Activated T-helper 17 cell treated with anti-CD3 and anti-CD28 coated beads, Interleukin-2, amount 50 U/mL, for 72 hours (primary cell): ENCODE measurements at regions not wholly inside any gene's neighbourhood (a gene's known extent, or its start where the extent isn't known, plus 50 kb on each side); places are given as distances from the start of the nearest gene placed in this dataset.

Experiments used
- ATAC-seq: fragments of 150-1000 bp; cut with Tn5 transposase; replicated peaks from 2 replicates; pipeline ENCODE4 v1.10.0; 2021; ENCODE audit warnings: mild to moderate bottlenecking, moderate library complexity
- H3K27ac Mint-ChIP-seq: one replicate; pipeline ENCODE4 v1.8.0; 2022; ENCODE audit warnings: mixed read lengths
- H3K27me3 Mint-ChIP-seq: one replicate; pipeline ENCODE4 v1.8.0; 2022; ENCODE audit warnings: mixed read lengths
- H3K36me3 Mint-ChIP-seq: one replicate; pipeline ENCODE4 v1.8.0; 2022; ENCODE audit warnings: low read depth, mild to moderate bottlenecking, mixed read lengths
- H3K4me1 Mint-ChIP-seq: one replicate; pipeline ENCODE4 v1.8.0; 2022; ENCODE audit warnings: mixed read lengths
- H3K4me3 Mint-ChIP-seq: one replicate; pipeline ENCODE4 v1.8.0; 2022; ENCODE audit warnings: mild to moderate bottlenecking, mixed read lengths
- H3K9me3 Mint-ChIP-seq: one replicate; pipeline ENCODE4 v1.8.0; 2022; ENCODE audit warnings: mixed read lengths

- H3K27me3 Mint-ChIP-seq: no peaks in the 10 kb centered on the region
- no peaks in the 10 kb centered on the region for H3K36me3 Mint-ChIP-seq
- no peaks in the 10 kb centered on the region for H3K4me1 Mint-ChIP-seq
- H3K27ac Mint-ChIP-seq: no peak overlapping the region
- peaks cover 10% of the 10 kb centered on the region for H3K9me3 Mint-ChIP-seq
- no peak for ATAC-seq
- H3K4me3 Mint-ChIP-seq: no peak overlapping the region
Measured at GRCh38 chr2:81747481-81748070, 1443.0 kb upstream of the LRRTM1 start.

- no peaks in the 10 kb centered on the region for H3K36me3 Mint-ChIP-seq
- peaks cover 12% of the 10 kb centered on the region for H3K9me3 Mint-ChIP-seq
- no peak for ATAC-seq
- H3K4me1 Mint-ChIP-seq: no peaks in the 10 kb centered on the region
- no peaks in the 10 kb centered on the region for H3K27me3 Mint-ChIP-seq
- H3K4me3 Mint-ChIP-seq: no peak overlapping the region
- H3K27ac Mint-ChIP-seq: no peak overlapping the region
Measured at GRCh38 chr2:81739966-81740365, 1435.4 kb upstream of the LRRTM1 start.

GRCh38 chr2:81734981-81735380, 1430.4 kb upstream of the LRRTM1 start:
- Mint-ChIP-seq H3K27me3 (no peaks in the 10 kb centered on the region), H3K4me1 (no peaks in the 10 kb centered on the region), H3K27ac (no peak overlapping the region), H3K9me3 (peaks cover 22% of the 10 kb centered on the region), H3K36me3 (no peaks in the 10 kb centered on the region), H3K4me3 (no peak overlapping the region)
- no peak for ATAC-seq

DNA sequence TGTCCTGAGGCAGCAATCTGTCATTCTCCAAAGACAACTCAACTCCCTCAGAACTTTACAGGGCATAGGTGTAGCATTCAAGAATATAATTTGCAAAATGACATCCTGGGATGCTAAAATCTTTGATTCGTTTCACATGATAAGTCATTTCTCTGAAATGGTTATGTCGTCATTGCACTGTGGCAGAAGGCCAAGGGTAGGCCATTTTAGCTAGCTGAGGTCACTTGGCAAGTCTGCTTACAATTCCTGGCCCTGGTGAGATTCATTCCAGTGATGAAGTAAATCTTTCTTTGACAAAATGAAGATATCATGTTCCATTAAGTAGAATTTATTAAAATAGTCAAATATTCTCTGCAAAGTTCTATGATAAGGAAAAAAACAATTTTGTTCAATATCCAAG, 1410.3 kb upstream of the LRRTM1 start:
- no peaks in the 10 kb centered on the region for H3K27me3 Mint-ChIP-seq
- H3K36me3 Mint-ChIP-seq: no peaks in the 10 kb centered on the region
- H3K4me1 Mint-ChIP-seq: no peaks in the 10 kb centered on the region
- no peak for ATAC-seq
- H3K9me3 Mint-ChIP-seq: peaks cover 21% of the 10 kb centered on the region
- no peak overlapping the region for H3K4me3 Mint-ChIP-seq
- no peak overlapping the region for H3K27ac Mint-ChIP-seq

DNA sequence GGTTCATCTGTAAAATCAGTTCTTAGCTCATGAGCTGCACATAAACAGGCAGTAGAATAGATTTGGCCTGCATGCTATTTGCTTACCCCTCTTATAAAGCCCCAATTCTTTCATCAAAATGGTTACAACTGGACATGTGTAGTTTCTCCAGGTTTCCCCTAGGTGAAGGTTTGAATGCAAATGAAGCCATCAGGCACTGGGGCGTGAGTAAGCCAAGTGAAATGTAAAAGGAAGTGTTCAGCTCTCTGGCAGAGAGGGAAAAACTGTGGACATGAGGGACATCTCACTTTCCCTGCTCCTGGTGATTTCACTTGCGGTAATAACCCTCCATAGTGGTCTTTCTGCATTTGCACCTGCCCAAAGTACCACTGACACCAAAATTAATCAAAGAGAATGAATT, 1402.3 kb upstream of the LRRTM1 start:
- H3K4me3 Mint-ChIP-seq: no peak overlapping the region
- H3K36me3 Mint-ChIP-seq: no peaks in the 10 kb centered on the region
- H3K27ac Mint-ChIP-seq: no peak overlapping the region
- ATAC-seq: no peak
- H3K9me3 Mint-ChIP-seq: peaks cover 13% of the 10 kb centered on the region
- H3K4me1 Mint-ChIP-seq: no peaks in the 10 kb centered on the region
- no peaks in the 10 kb centered on the region for H3K27me3 Mint-ChIP-seq

- no peaks in the 10 kb centered on the region for H3K27me3 Mint-ChIP-seq
- no peak overlapping the region for H3K4me3 Mint-ChIP-seq
- H3K27ac Mint-ChIP-seq: no peak overlapping the region
- H3K9me3 Mint-ChIP-seq: peaks cover 10% of the 10 kb centered on the region
- no peak for ATAC-seq
- no peaks in the 10 kb centered on the region for H3K4me1 Mint-ChIP-seq
- no peaks in the 10 kb centered on the region for H3K36me3 Mint-ChIP-seq
Measured at GRCh38 chr2:81703831-81704230, 1399.3 kb upstream of the LRRTM1 start.

DNA sequence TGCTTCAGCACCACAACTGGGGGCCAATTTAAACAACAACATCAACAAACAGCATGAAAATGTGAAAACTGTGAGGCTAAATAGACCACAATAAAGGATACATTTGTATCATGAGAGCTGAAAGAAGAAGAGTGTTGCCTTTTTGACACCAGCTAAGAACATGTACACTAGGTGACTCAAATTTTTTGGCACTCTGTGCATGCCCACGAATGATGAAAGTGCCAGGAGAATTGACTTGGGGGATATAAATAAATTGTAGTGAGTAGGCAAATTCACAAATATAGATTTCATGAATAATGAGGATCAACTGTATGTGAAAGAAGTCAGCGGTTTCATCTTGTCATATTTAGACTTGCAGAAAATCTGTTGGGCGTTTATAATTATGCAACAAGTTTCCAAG, 1388.0 kb upstream of the LRRTM1 start:
- no peaks in the 10 kb centered on the region for H3K27me3 Mint-ChIP-seq
- H3K9me3 Mint-ChIP-seq: peaks cover 31% of the 10 kb centered on the region
- ATAC-seq: no peak
- H3K4me1 Mint-ChIP-seq: no peaks in the 10 kb centered on the region
- H3K27ac Mint-ChIP-seq: no peak overlapping the region
- no peaks in the 10 kb centered on the region for H3K36me3 Mint-ChIP-seq
- no peak overlapping the region for H3K4me3 Mint-ChIP-seq

DNA sequence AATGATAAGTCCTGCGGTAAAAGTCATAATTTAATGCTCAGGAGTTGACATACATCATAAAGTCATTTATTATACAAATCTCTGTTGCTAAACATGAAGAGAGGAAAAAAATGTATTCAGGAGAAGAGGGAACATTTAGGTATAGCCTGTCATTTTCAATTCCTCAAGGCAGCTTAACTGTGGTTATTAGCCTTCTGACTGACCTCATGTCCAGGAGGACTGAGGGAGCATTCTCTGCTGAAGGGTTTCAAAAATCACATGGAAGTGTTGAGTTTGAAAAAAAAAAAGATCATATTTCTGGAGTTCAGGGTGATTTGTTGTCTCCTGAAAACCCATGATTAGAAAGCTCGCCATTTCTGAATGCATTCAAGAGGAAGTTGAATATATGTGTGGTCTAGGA, 1371.1 kb upstream of the LRRTM1 start:
- Mint-ChIP-seq H3K36me3 (no peaks in the 10 kb centered on the region), H3K27ac (no peak overlapping the region), H3K4me1 (no peaks in the 10 kb centered on the region), H3K27me3 (no peaks in the 10 kb centered on the region), H3K9me3 (peaks cover 9% of the 10 kb centered on the region), H3K4me3 (no peak overlapping the region)
- no peak for ATAC-seq

GRCh38 chr2:81672923-81673322, 1368.4 kb upstream of the LRRTM1 start:
- Mint-ChIP-seq H3K27ac (no peak overlapping the region), H3K4me3 (no peak overlapping the region), H3K4me1 (no peaks in the 10 kb centered on the region), H3K9me3 (no peaks in the 10 kb centered on the region), H3K36me3 (no peaks in the 10 kb centered on the region), H3K27me3 (no peaks in the 10 kb centered on the region)
- ATAC-seq: no peak

DNA sequence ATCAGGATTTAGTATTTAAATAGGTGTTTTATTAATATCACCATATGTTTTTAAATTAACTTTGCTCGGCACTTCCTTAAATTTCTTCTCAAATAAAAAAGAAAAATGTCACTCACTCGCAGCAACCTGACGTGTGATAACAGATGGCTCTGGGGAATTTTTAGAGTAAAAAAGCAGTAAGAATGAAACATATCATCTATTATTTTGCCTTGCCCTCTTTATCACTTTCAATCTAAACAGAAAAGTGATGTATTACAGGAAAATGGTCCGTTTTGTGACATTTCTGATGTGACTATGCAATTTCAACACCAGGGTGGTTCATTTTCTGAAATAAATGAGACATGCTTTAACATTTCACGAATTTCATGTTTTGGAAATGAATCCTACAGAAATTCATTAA, 1368.0 kb upstream of the LRRTM1 start:
- H3K9me3 Mint-ChIP-seq: no peaks in the 10 kb centered on the region
- no peaks in the 10 kb centered on the region for H3K27me3 Mint-ChIP-seq
- no peak for ATAC-seq
- H3K4me3 Mint-ChIP-seq: no peak overlapping the region
- H3K4me1 Mint-ChIP-seq: no peaks in the 10 kb centered on the region
- no peak overlapping the region for H3K27ac Mint-ChIP-seq
- no peaks in the 10 kb centered on the region for H3K36me3 Mint-ChIP-seq

DNA sequence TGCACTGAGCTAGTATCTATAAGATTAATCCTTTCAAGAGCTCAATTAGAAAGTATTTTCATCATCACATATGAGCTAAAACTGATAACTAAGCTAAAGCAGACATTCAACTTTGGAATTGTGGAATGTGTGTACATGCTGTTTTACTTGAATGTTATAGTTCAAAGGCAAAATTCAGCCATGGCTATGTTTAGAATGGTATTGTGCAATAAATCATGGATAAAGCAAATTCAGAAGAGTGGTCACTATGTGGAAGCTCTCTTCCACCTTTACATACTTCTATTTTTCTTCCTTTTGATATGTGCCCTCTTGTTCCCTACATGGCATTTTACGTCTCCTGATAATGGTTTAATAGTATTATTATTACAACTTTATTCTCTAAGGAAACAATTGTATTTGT, 1366.3 kb upstream of the LRRTM1 start:
- Mint-ChIP-seq H3K4me3 (no peak overlapping the region), H3K36me3 (no peaks in the 10 kb centered on the region), H3K9me3 (no peaks in the 10 kb centered on the region), H3K4me1 (no peaks in the 10 kb centered on the region), H3K27ac (no peak overlapping the region), H3K27me3 (no peaks in the 10 kb centered on the region)
- ATAC-seq: no peak

- H3K36me3 Mint-ChIP-seq: no peaks in the 10 kb centered on the region
- no peak for ATAC-seq
- peaks cover 23% of the 10 kb centered on the region for H3K9me3 Mint-ChIP-seq
- H3K4me1 Mint-ChIP-seq: no peaks in the 10 kb centered on the region
- no peaks in the 10 kb centered on the region for H3K27me3 Mint-ChIP-seq
- H3K27ac Mint-ChIP-seq: no peak overlapping the region
- H3K4me3 Mint-ChIP-seq: no peak overlapping the region
Measured at GRCh38 chr2:81661081-81661480, 1356.5 kb upstream of the LRRTM1 start.

DNA sequence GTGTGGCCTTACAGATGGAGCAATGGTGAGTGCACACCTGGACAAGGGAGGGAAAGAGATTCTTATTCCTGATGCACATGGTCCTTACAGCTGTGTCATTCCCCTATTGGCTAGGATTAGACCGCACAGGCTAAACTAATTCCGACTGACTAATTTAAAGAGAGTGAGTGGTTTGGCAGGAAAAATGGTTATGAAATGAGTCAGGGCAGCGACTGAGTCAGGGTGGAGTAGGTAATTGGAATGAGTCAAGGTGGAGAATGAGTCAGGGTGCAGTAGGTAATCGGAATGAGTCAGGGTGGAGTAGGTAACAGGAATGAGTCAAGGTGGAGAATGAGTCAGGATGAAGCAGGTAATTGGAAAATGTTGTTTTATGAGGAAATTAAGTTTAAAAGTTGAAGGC, 1353.7 kb upstream of the LRRTM1 start:
- Mint-ChIP-seq H3K36me3 (no peaks in the 10 kb centered on the region), H3K27me3 (no peaks in the 10 kb centered on the region), H3K4me1 (no peaks in the 10 kb centered on the region), H3K9me3 (peaks cover 26% of the 10 kb centered on the region), H3K27ac (peak overlapping the region; percentile 49), H3K4me3 (no peak overlapping the region)
- peak; percentile 60 for ATAC-seq

DNA sequence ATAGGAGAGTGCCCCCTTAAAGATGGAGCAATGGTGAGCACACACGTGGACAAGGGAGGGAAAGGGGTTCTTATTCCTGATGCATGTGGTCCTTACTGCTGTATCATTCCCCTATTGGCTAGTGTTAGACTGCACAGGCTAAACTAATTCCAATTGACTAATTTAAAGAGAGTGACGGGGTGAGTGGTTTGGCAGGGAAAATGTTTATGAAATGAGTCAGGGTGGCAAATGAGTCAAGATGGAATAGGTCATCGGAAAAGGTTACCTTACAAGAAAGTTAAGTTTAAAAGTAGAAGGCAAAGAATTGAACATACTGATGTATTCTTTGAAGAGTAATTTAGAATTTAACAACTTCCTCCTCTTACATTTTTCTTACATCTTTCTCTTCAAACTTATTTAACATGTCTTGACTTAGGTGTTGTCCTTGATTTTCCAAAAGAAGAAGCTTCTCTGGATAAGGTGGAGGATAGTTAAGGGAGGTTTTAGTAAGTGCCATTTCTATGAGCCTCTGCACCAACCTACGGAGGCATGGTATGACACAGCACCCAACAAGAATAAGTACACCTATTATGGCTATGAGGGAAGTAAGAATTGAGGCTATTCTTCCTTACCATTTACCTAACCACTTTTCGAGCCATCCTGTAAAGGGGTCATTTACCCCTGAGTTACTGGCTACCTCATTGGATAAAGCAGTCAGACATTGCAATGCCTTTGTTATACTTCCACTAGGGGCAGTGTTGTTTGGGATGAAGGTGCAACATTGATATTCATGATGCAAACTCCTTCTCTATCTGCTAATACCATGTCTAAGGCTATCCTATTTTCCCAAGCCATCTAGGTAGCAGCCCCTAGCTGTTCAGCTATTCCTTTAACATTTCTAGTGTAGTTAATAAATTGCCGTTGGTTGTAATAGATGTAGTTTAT, 1345.8 kb upstream of the LRRTM1 start:
- H3K4me3 Mint-ChIP-seq: no peak overlapping the region
- no peak for ATAC-seq
- no peaks in the 10 kb centered on the region for H3K4me1 Mint-ChIP-seq
- H3K27ac Mint-ChIP-seq: no peak overlapping the region
- no peaks in the 10 kb centered on the region for H3K27me3 Mint-ChIP-seq
- peaks cover 24% of the 10 kb centered on the region for H3K9me3 Mint-ChIP-seq
- H3K36me3 Mint-ChIP-seq: no peaks in the 10 kb centered on the region

- no peaks in the 10 kb centered on the region for H3K27me3 Mint-ChIP-seq
- H3K27ac Mint-ChIP-seq: no peak overlapping the region
- H3K36me3 Mint-ChIP-seq: no peaks in the 10 kb centered on the region
- H3K4me1 Mint-ChIP-seq: no peaks in the 10 kb centered on the region
- H3K9me3 Mint-ChIP-seq: peaks cover 23% of the 10 kb centered on the region
- H3K4me3 Mint-ChIP-seq: no peak overlapping the region
- ATAC-seq: no peak
Measured at GRCh38 chr2:81648806-81649205, 1344.3 kb upstream of the LRRTM1 start.
